Endothelial cell of umbilical vein (primary cell): ENCODE measurements at regions not wholly inside any gene's neighbourhood (a gene's known extent, or its start where the extent isn't known, plus 50 kb on each side); places are given as distances from the start of the nearest gene placed in this dataset.

Experiments used
- BruUV-seq: library from RNA; stranded (reverse); fragments of 400-500 nt; replicated peaks from 2 replicates; lab custom pipeline; 2021; lab: Mats Ljungman, UMichigan
- CTCF ChIA-PET: fragments of 300-600, 350-600 bp; sonication (Branson Sonifier 250); formaldehyde crosslinking; loops from one replicate; lab custom pipeline; 2021; ENCODE audit warnings: antibody characterized with exemption, inconsistent platforms; lab: Charles Lee
- POLR2A ChIA-PET: fragments of 300-600, 350-600 bp; sonication (Branson Sonifier 250); formaldehyde crosslinking; loops from one replicate; lab custom pipeline; 2021; ENCODE audit warnings: antibody characterized with exemption, inconsistent platforms; lab: Charles Lee
- DNase-seq: peaks from one replicate; pipeline ENCODE4 v3.0.0-alpha.2; 2011; ENCODE audit warnings: low read depth, low spot score
- FAIRE-seq: peaks from 2 replicates; lab custom pipeline; 2011; peaks lifted over from hg19 to GRCh38; lab: Jason Lieb, UNC
- H2AFZ ChIP-seq: 2 replicates; pipeline ENCODE4 v1.6.0; 2012; ENCODE audit warnings: low read depth, low read length, control low read depth, inconsistent platforms
- H3K27ac ChIP-seq: 2 replicates; pipeline ENCODE4 v1.5.1; 2011; ENCODE audit warnings: low read depth, mild to moderate bottlenecking, control low read depth, low read length, moderate library complexity; ENCODE audit not compliant: insufficient read depth
- H3K27me3 ChIP-seq, 2 experiments: 2 replicates each; pipeline versions ENCODE4 v1.6.0 to v1.6.1; 2011; ENCODE audit warnings: low read length in 2 of 2, mixed read lengths in 1 of 2; ENCODE audit not compliant: control insufficient read depth in 2 of 2, insufficient read depth in 2 of 2
- H3K36me3 ChIP-seq, 2 experiments: 2 replicates in 1 of 2; 3 replicates in 1 of 2; pipeline ENCODE4 v1.5.1; 2011; ENCODE audit warnings: low read length in 2 of 2, mild to moderate bottlenecking in 1 of 2, moderate library complexity in 1 of 2; ENCODE audit not compliant: control insufficient read depth in 2 of 2, insufficient read depth in 2 of 2; ENCODE audit errors: extremely low read depth in 1 of 2
- H3K4me1 ChIP-seq: 3 replicates; pipeline ENCODE4 v1.5.1; 2011; ENCODE audit warnings: mild to moderate bottlenecking, low read length; ENCODE audit not compliant: control insufficient read depth, insufficient read depth; ENCODE audit errors: extremely low read depth
- H3K4me2 ChIP-seq: 2 replicates; pipeline ENCODE4 v1.6.1; 2011; ENCODE audit warnings: low read length, control low read depth, mixed read lengths; ENCODE audit not compliant: insufficient read depth
- H3K4me3 ChIP-seq, 3 experiments: fragments of 200-600 bp in 1 of 3; sonication (generic), shearing (Covaris generic) in 1 of 3; replicated peaks in 1 of 3; 2 replicates each; pipeline ENCODE4 v1.5.1; 2011 to 2016; ENCODE audit warnings: control low read depth in 3 of 3, low read length in 3 of 3, mild to moderate bottlenecking in 2 of 3, inconsistent platforms in 1 of 3, low read depth in 1 of 3, moderate library complexity in 1 of 3; ENCODE audit not compliant: insufficient read depth in 1 of 3
- H3K79me2 ChIP-seq: 2 replicates; pipeline ENCODE4 v1.6.0; 2012; ENCODE audit warnings: low read length, inconsistent platforms; ENCODE audit not compliant: control insufficient read depth, insufficient read depth
- H3K9ac ChIP-seq: replicated peaks from 2 replicates; pipeline ENCODE3; 2011; ENCODE audit warnings: low read length, control low read depth; ENCODE audit not compliant: insufficient read depth; ENCODE audit errors: extremely low read depth
- H3K9me1 ChIP-seq: replicated peaks from 3 replicates; pipeline ENCODE4 v1.6.0; 2011; ENCODE audit warnings: mild to moderate bottlenecking, low read length; ENCODE audit not compliant: control insufficient read depth, insufficient read depth; ENCODE audit errors: extremely low read depth
- H3K9me3 ChIP-seq: replicated peaks from 2 replicates; pipeline ENCODE4 v1.5.1; 2012; ENCODE audit warnings: low read length, inconsistent platforms; ENCODE audit not compliant: control insufficient read depth, insufficient read depth
- H4K20me1 ChIP-seq: replicated peaks from 2 replicates; pipeline ENCODE3; 2011; ENCODE audit warnings: mild to moderate bottlenecking, low read length; ENCODE audit not compliant: control insufficient read depth, insufficient read depth; ENCODE audit errors: extremely low read depth
- EZH2 ChIP-seq: IDR thresholded peaks from 2 replicates; pipeline ENCODE4 v1.6.1; 2012; ENCODE audit warnings: borderline replicate concordance, low read depth, mild to moderate bottlenecking, moderate library complexity, low read length, inconsistent platforms; ENCODE audit not compliant: severe bottlenecking
- FOS ChIP-seq: IDR thresholded peaks from 2 replicates; pipeline ENCODE4 v1.6.1; 2011; ENCODE audit warnings: mild to moderate bottlenecking, low read length, moderate library complexity, borderline replicate concordance; ENCODE audit not compliant: insufficient read depth
- GATA2 ChIP-seq: IDR thresholded peaks from 2 replicates; pipeline ENCODE4 v1.7.0; 2011; ENCODE audit warnings: low read depth, mild to moderate bottlenecking, moderate library complexity, mixed read lengths, low read length; ENCODE audit not compliant: insufficient read length, insufficient read depth
- JUN ChIP-seq: IDR thresholded peaks from 2 replicates; pipeline ENCODE4 v1.6.1; 2011; ENCODE audit warnings: borderline replicate concordance, low read depth; ENCODE audit not compliant: insufficient read length, insufficient read depth
- MYC ChIP-seq: IDR thresholded peaks from one replicate; pipeline ENCODE4 v1.6.1; 2011; ENCODE audit warnings: mild to moderate bottlenecking, low read depth, low read length
- POLR2A ChIP-seq: IDR thresholded peaks from 2 replicates; pipeline ENCODE4 v1.6.1; 2012; ENCODE audit warnings: low read depth, mild to moderate bottlenecking, control low read depth, low read length
- POLR2AphosphoS5 ChIP-seq: IDR thresholded peaks from 2 replicates; pipeline ENCODE4 v1.6.1; 2012; ENCODE audit warnings: low read depth, mild to moderate bottlenecking, control low read depth, low read length, moderate library complexity; ENCODE audit not compliant: insufficient read depth
- dilution Hi-C: fragments of 300-500 bp; cut with MboI; formaldehyde crosslinking; loops from one replicate; pipeline ENCODE4 v1.15.0; 2019; ENCODE audit warnings: low sequenced_read_pairs; ENCODE audit not compliant: extremely low pct_ligation_motif_present
- intact Hi-C: fragments of 100-400 bp; cut with micrococcal nuclease; formaldehyde crosslinking; loops from one replicate; pipeline ENCODE4 v1.10.0; 2022
- TF ChIP-seq, protein P1 (sequence below), 2 donors: IDR thresholded peaks; 1 replicate in 1 of 2; 2 replicates in 1 of 2; pipeline ENCODE4 v1.5.1; 2011; ENCODE audit warnings: low read length in 2 of 2, mild to moderate bottlenecking in 2 of 2, moderate library complexity in 2 of 2, control low read depth in 1 of 2, inconsistent platforms in 1 of 2, low read depth in 1 of 2; ENCODE audit not compliant: insufficient read depth in 1 of 2; ENCODE audit errors: extremely low read depth in 1 of 2
- TF ChIP-seq, protein P2 (sequence below): IDR thresholded peaks from 2 replicates; pipeline ENCODE4 v1.6.1; 2011; ENCODE audit not compliant: insufficient read depth, insufficient read length

DNA sequence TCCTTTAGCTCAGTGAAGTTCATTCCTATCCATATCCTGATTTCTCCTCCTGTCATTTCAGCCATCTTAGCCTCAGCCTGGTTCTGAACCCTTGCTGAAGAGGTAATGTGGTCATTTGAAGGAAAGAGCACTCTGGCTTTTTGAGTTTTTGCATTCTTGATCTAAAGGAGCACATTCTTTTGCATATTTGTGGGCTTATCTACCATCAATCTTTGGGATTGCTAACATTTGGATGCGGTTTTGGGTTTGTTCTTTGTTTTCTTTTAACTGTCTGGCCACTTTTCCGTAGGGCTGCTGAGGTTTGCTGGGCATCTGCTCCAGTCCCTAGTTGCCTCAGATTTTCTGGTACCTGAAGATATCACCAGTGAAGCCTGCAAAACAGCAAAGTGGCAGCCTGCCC is 238.3 kb downstream of the EPM2A start:
- Histone ChIP-seq H2AFZ (no peak overlapping the region), H4K20me1 (no peaks in the 10 kb centered on the region), H3K4me3 (no peak overlapping the region), H3K79me2 (no peaks in the 10 kb centered on the region), H3K4me2 (no peak overlapping the region), H3K27me3 (no peaks in the 10 kb centered on the region), H3K36me3 (no peaks in the 10 kb centered on the region), H3K9me3 (no peaks in the 10 kb centered on the region), H3K9ac (no peak overlapping the region), H3K9me1 (no peaks in the 10 kb centered on the region), H3K4me1 (no peaks in the 10 kb centered on the region), H3K27ac (no peak overlapping the region)
- TF ChIP-seq POLR2AphosphoS5 (no peak), EZH2 (no peak), JUN (no peak), MYC (no peak), POLR2A (no peak), GATA2 (no peak), FOS (no peak)
- TF ChIP-seq, protein P1, sequence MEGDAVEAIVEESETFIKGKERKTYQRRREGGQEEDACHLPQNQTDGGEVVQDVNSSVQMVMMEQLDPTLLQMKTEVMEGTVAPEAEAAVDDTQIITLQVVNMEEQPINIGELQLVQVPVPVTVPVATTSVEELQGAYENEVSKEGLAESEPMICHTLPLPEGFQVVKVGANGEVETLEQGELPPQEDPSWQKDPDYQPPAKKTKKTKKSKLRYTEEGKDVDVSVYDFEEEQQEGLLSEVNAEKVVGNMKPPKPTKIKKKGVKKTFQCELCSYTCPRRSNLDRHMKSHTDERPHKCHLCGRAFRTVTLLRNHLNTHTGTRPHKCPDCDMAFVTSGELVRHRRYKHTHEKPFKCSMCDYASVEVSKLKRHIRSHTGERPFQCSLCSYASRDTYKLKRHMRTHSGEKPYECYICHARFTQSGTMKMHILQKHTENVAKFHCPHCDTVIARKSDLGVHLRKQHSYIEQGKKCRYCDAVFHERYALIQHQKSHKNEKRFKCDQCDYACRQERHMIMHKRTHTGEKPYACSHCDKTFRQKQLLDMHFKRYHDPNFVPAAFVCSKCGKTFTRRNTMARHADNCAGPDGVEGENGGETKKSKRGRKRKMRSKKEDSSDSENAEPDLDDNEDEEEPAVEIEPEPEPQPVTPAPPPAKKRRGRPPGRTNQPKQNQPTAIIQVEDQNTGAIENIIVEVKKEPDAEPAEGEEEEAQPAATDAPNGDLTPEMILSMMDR (IDR thresholded peaks at IDR 0.05; ENCODE audit: extremely low read depth in 1 of 2, insufficient read depth in 1 of 2, low read depth in 1 of 2, low read length in 2 of 2): no peak
- TF ChIP-seq, protein P2, sequence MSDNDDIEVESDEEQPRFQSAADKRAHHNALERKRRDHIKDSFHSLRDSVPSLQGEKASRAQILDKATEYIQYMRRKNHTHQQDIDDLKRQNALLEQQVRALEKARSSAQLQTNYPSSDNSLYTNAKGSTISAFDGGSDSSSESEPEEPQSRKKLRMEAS: no peak
- CTCF ChIA-PET: no interaction called here
- intact Hi-C loops (no loop called here), dilution Hi-C loops (no loop called here)
- BruUV-seq: no TSS peak
- FAIRE-seq: no peak
- POLR2A ChIA-PET: no interaction called here
- DNase-seq: no peak
